ENCODE measurements at regions not wholly inside any gene's neighbourhood (a gene's known extent, or its start where the extent isn't known, plus 50 kb on each side); places are given as distances from the start of the nearest gene placed in this dataset.

DNA sequence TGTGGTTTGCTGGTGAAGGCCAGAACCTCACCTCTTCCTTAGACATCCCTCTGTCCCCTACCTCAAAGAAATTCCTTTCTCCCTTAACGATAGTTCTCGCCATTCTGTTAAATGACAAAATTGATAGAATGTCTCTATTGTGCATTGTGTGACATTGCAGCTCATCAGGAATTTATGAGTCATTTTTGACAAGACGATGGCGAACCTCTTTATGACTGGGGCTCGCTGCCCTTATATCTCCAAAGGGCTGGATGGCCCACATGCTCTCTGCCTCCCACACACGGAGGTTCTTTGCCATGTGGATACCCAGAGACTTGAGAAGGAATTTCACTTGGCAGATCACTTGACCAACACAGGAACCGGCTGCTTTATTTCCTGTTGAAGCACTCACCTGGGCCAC lies 66.8 kb upstream of the RPS6KA2 start:
- TF ChIP-seq, protein P1, sequence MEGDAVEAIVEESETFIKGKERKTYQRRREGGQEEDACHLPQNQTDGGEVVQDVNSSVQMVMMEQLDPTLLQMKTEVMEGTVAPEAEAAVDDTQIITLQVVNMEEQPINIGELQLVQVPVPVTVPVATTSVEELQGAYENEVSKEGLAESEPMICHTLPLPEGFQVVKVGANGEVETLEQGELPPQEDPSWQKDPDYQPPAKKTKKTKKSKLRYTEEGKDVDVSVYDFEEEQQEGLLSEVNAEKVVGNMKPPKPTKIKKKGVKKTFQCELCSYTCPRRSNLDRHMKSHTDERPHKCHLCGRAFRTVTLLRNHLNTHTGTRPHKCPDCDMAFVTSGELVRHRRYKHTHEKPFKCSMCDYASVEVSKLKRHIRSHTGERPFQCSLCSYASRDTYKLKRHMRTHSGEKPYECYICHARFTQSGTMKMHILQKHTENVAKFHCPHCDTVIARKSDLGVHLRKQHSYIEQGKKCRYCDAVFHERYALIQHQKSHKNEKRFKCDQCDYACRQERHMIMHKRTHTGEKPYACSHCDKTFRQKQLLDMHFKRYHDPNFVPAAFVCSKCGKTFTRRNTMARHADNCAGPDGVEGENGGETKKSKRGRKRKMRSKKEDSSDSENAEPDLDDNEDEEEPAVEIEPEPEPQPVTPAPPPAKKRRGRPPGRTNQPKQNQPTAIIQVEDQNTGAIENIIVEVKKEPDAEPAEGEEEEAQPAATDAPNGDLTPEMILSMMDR (conservative IDR thresholded peaks at IDR 0.05; ENCODE audit: low read depth) = no peak
- POLR2A ChIA-PET (ENCODE audit: low non-redundant PET) = no interaction called here
- H3K27ac ChIP-seq = no peak overlapping the region
- no peak for DNase-seq (ENCODE audit: low spot score)
- CTCF ChIA-PET = no interaction called here

DNA sequence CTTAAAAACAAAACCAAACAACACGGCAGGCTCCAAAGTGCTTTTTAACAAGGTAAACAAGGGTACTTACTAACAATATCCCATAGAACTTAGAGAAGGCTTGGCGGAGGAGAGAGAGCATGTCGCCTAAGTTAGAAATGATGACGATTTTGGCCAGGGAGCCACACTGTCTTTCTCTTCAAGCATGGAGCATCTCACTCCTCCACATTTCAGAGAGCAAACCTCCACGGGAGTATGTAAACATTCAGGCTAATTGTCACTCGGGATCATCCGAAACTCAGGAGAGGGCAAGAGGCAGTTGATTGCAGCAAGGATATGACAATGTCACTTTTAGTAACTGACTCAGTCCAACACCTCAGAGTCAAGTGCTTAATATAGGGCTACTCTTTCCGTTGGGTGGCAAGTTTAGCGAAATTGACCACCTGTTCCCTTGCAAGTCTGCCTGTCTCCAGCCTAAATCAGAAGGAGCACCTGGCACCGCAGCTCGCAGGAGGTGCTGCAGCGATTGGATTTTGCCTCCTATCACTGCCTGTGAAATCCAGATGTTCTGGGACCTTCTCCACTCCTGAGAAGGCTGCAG lies 65.8 kb upstream of the RPS6KA2 start:
- no peak overlapping the region for H3K27ac ChIP-seq
- ChIA-PET CTCF (no interaction called here), POLR2A (ENCODE audit: low non-redundant PET) (no interaction called here)
- TF ChIP-seq, protein P1 (conservative IDR thresholded peaks at IDR 0.05; ENCODE audit: low read depth) = no peak
- no peak for DNase-seq (ENCODE audit: low spot score)

DNA sequence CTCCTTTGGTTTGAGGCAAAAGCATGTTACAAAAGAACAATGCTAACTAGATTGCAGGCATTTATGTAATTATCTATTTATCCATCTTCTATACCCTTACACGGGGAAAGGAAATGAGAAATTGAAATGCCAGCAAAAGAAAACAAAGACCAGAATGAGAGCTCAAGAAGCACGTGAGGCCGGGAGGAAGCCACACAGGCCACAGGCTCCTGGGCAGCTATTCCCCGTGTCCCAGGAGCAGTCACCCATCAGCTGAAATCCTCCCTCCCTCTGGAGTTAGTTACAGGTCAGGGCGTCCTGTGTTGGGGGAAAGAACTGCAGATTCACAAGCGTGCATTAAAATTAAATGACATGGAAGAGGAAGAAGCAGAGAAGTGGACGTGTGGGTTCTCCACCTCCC lies 64.7 kb upstream of the RPS6KA2 start:
- TF ChIP-seq, protein P1 (conservative IDR thresholded peaks at IDR 0.05; ENCODE audit: low read depth) = no peak
- ChIA-PET CTCF (no interaction called here), POLR2A (ENCODE audit: low non-redundant PET) (no interaction called here)
- peak overlapping the region; percentile 60 for H3K27ac ChIP-seq
- DNase-seq (ENCODE audit: low spot score) = no peak

DNA sequence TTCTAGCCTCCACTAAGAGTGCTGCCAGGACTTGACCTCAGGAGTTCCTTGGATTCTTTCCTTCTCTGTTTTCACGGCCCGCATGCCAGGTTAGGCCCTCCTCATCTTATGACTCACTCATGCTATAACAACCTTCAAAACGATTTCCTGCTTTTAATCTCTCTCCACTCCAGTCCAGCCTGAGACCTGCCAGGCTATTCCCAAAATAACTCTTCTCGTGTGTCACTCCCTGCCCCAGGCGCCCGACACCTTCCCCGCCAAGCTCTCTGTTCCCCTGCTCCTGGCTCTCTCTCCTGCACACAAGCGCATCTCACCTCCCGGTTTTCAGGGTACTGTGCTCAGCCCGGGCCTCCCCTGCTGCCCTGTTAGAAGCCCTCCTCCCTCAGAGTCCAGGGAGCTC lies 64.1 kb upstream of the RPS6KA2 start:
- POLR2A ChIA-PET (ENCODE audit: low non-redundant PET) = no interaction called here
- peak overlapping the region; percentile 60 for H3K27ac ChIP-seq
- DNase-seq (ENCODE audit: low spot score) = peak; percentile 88
- TF ChIP-seq, protein P1 (conservative IDR thresholded peaks at IDR 0.05; ENCODE audit: low read depth) = no peak
- CTCF ChIA-PET = no interaction called here

DNA sequence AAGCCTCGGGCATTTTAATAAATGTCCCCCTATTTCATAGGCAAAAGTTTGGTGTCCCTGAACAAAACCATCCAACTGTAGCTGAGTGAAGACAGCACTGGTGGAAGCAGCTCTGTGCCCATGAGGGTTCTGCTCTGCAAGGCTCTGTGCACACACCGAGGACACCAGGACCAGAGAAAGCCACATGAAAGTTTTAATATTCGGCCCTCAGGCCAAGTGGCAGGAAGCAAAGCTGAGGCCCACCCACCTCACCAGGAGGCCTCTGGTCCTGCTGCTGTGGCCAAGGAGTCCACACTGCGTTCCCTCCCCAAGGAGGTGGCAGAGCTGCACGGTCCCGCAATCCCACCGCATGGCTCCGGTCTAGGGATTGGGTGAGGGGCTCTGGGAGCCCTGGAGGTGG lies 62.6 kb upstream of the RPS6KA2 start:
- no peak overlapping the region for H3K27ac ChIP-seq
- POLR2A ChIA-PET (ENCODE audit: low non-redundant PET) = no interaction called here
- no peak for DNase-seq (ENCODE audit: low spot score)
- TF ChIP-seq, protein P1 (conservative IDR thresholded peaks at IDR 0.05; ENCODE audit: low read depth) = no peak
- CTCF ChIA-PET = no interaction called here

DNA sequence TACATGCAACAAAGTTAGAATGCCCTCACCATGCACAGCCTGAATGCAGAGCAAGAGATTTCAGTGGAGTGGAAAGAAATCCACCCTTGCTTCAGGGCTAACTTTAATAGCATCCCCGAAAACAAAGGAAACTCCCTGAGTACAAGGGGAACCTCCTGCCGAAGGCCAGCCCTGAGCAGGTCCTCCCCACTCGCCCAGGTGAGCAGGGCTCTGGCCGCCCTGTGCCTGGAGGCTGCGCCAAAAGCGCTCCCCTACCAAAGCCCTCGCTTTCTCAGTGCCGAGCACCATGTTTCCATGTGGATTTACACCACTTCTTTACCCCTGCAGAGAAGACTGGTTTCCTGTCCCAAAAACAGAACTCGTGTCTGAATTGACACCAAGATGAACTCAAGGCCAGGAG lies 61.9 kb upstream of the RPS6KA2 start:
- no peak overlapping the region for H3K27ac ChIP-seq
- TF ChIP-seq, protein P1 (conservative IDR thresholded peaks at IDR 0.05; ENCODE audit: low read depth) = no peak
- ChIA-PET POLR2A (ENCODE audit: low non-redundant PET) (no interaction called here), CTCF (no interaction called here)
- DNase-seq (ENCODE audit: low spot score) = no peak

DNA sequence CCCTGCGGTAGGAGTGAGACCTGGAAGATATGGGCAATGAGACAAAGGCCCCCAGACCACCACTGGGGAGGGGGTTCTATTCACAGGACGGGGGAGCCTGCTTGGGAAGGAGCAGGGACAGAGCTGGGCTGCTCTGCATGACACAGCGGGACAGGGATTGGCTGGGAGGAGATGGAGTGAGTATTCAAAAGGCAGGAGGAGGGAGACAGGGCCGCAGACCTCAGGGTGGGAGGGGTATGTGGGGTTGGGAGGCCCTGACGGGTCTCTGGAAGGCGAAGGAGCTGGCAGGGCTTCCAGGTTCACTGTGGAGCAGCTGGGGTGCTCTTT lies 60.8 kb upstream of the RPS6KA2 start:
- H3K27ac ChIP-seq = no peak overlapping the region
- DNase-seq (ENCODE audit: low spot score) = no peak
- ChIA-PET POLR2A (ENCODE audit: low non-redundant PET) (no interaction called here), CTCF (no interaction called here)
- TF ChIP-seq, protein P1 (conservative IDR thresholded peaks at IDR 0.05; ENCODE audit: low read depth) = no peak
